ENCODE measurements at regions not wholly inside any gene's neighbourhood (a gene's known extent, or its start where the extent isn't known, plus 50 kb on each side); places are given as distances from the start of the nearest gene placed in this dataset.
"Not testable (repeated sequence)": the region's sequence is repeated elsewhere in the genome, so short reads cannot be mapped to it uniquely, and the experiment has no call there.

- DNase-seq: no peak
Measured at GRCh38 chr4:82247171-82247570, 126.6 kb downstream of the HNRNPD start.

GRCh38 chr4:82241534-82241933, 132.3 kb downstream of the HNRNPD start:
- no peak for DNase-seq

GRCh38 chr4:82240410-82240809, 133.4 kb downstream of the HNRNPD start:
- no peak for DNase-seq

- DNase-seq: not testable (repeated sequence)
Measured at GRCh38 chr4:82237142-82237541, 136.6 kb downstream of the HNRNPD start.

GRCh38 chr4:82235346-82235745, 138.4 kb downstream of the HNRNPD start:
- no peak for DNase-seq

GRCh38 chr4:82232891-82233290, 140.9 kb downstream of the HNRNPD start:
- DNase-seq: no peak

- no peak for DNase-seq
Measured at GRCh38 chr4:82231806-82232205, 142.0 kb downstream of the HNRNPD start.

- no peak for DNase-seq
Measured at GRCh38 chr4:82230306-82230705, 143.5 kb downstream of the HNRNPD start.

GRCh38 chr4:82225030-82225429, 148.8 kb downstream of the HNRNPD start:
- DNase-seq: no peak

GRCh38 chr4:82223715-82224114, 150.1 kb downstream of the HNRNPD start:
- no peak for DNase-seq

GRCh38 chr4:82219346-82219745, 154.4 kb downstream of the HNRNPD start:
- DNase-seq: no peak

- DNase-seq: no peak
Measured at GRCh38 chr4:82217986-82218715, 155.6 kb downstream of the HNRNPD start.

GRCh38 chr4:82216219-82216618, 157.6 kb downstream of the HNRNPD start:
- no peak for DNase-seq

GRCh38 chr4:82215800-82216199, 158.0 kb downstream of the HNRNPD start:
- no peak for DNase-seq

- DNase-seq: no peak
Measured at GRCh38 chr4:82215039-82215438, 158.8 kb downstream of the HNRNPD start.

- DNase-seq: no peak
Measured at GRCh38 chr4:82213485-82214417, 160.0 kb downstream of the HNRNPD start.

GRCh38 chr4:82201805-82202641, 171.8 kb downstream of the HNRNPD start:
- no peak for DNase-seq

- DNase-seq: peak; percentile 2
Measured at GRCh38 chr4:82201303-82201702, 172.5 kb downstream of the HNRNPD start.

GRCh38 chr4:82200046-82200445, 173.7 kb downstream of the HNRNPD start:
- no peak for DNase-seq

- no peak for DNase-seq
Measured at GRCh38 chr4:82194329-82194728, 179.5 kb downstream of the HNRNPD start.

- DNase-seq: no peak
Measured at GRCh38 chr4:82192017-82192673, 181.6 kb downstream of the HNRNPD start.

GRCh38 chr4:82181789-82182188, 192.0 kb downstream of the HNRNPD start:
- DNase-seq: no peak

- no peak for DNase-seq
Measured at GRCh38 chr4:82172186-82172585, 201.6 kb downstream of the HNRNPD start.
